Adrenal gland (tissue), 9 donors: ENCODE measurements at regions not wholly inside any gene's neighbourhood (a gene's known extent, or its start where the extent isn't known, plus 50 kb on each side); places are given as distances from the start of the nearest gene placed in this dataset.

Experiments
- DNase-seq, 7 donors: peaks; one replicate each; pipeline ENCODE4 v3.0.0-alpha.2; 2019 to 2020
- H3K27ac ChIP-seq, 5 donors: fragments of 200-600 bp; sonication (generic) in 4 of 5; 1 replicate in 3 of 5; 2 replicates in 2 of 5; pipeline versions ENCODE4 v1.5.1 to v1.8.0; 2016 to 2020; ENCODE audit warnings: mild to moderate bottlenecking in 1 of 5
- H3K27me3 ChIP-seq: fragments of 200-600 bp; 2 replicates; pipeline ENCODE4 v1.8.0; 2021
- H3K36me3 ChIP-seq, 2 donors: fragments of 200-600 bp; replicated peaks in 1 of 2; 1 replicate in 1 of 2; 2 replicates in 1 of 2; pipeline versions ENCODE4 v1.5.1 to v1.8.0; 2018 to 2022
- H3K4me1 ChIP-seq, 2 donors: fragments of 200-600 bp; replicated peaks in 1 of 2; 1 replicate in 1 of 2; 2 replicates in 1 of 2; pipeline versions ENCODE4 v1.5.1 to v1.8.0; 2018 to 2021
- H3K4me3 ChIP-seq, 4 donors: fragments of 200-600 bp; sonication (generic) in 3 of 4; one replicate each; pipeline ENCODE4 v1.5.1; 2016 to 2018
- H3K9me3 ChIP-seq, 3 donors: fragments of 200-600 bp; sonication (generic) in 1 of 3; replicated peaks in 1 of 3; 1 replicate in 2 of 3; 2 replicates in 1 of 3; pipeline versions ENCODE4 v1.5.1 to v1.8.0; 2016 to 2021
- CTCF ChIP-seq, 6 experiments: fragments of 450-650 bp in 4 of 6; fragments of 200-600 bp in 2 of 6; sonication (generic) in 1 of 6; IDR thresholded peaks; 1 replicate in 5 of 6; 2 replicates in 1 of 6; pipeline versions ENCODE4 v1.5.1 to v1.8.0; 2016 to 2021; ENCODE audit warnings: antibody characterized with exemption in 6 of 6, mild to moderate bottlenecking in 2 of 6, moderate library complexity in 1 of 6
- POLR2A ChIP-seq, 2 donors: fragments of 450-650 bp; IDR thresholded peaks; one replicate each; pipeline ENCODE4 v1.6.1; 2017; ENCODE audit warnings: antibody characterized with exemption in 2 of 2, mild to moderate bottlenecking in 2 of 2, moderate library complexity in 1 of 2
- WGBS, 4 donors: extraction: QIAGEN DNeasy Blood & Tissue Kit in 2 of 4; methylation state at CpG; one replicate each; pipeline versions ENCODE4 v1.1.5 to v1.1.7; 2013 to 2017; 5-methylcytosine and 5-hydroxymethylcytosine counted together
- intact Hi-C, 2 donors: fragments of 100-400 bp; cut with DNase I; formaldehyde crosslinking; loops; one replicate each; pipeline versions ENCODE4 v1.14.1 to v1.15.0; 2022 to 2023
- donor health status: healthy with polysubstance abuse.
- donor health status: Bipolar disorder and iron deficiency.
- donor health status: DM: yes; HTN: yes; CAD: no.
- donor health status: DM: no; HTN: no; CAD: no.
- donor health status: DM: no; HTN: no; CAD: no.

GRCh38 chr20:47868236-47868635 lies 83.0 kb upstream of the SULF2 start:
- 78 to 84% (median 82%) methylated on average over 5 to 11 of the region's 11 CpGs for WGBS, 4 donors
- no peak for TF ChIP-seq CTCF (IDR thresholded peaks at IDR 0.05)
- TF ChIP-seq POLR2A (IDR thresholded peaks at IDR 0.05) = no peak
- Histone ChIP-seq H3K27ac (no peak overlapping the region), H3K4me3 (no peak overlapping the region), H3K36me3 (no peaks in the 10 kb centered on the region), H3K9me3 (no peaks in the 10 kb centered on the region), H3K27me3 (peaks cover 3% of the 10 kb centered on the region), H3K4me1 (no peaks in the 10 kb centered on the region)
- intact Hi-C loops = no loop called here
- DNase-seq = no peak

GRCh38 chr20:47867831-47868230 lies 82.5 kb upstream of the SULF2 start:
- H3K4me3 ChIP-seq = no peak overlapping the region
- TF ChIP-seq CTCF (IDR thresholded peaks at IDR 0.05) = no peak
- no peak for TF ChIP-seq POLR2A (IDR thresholded peaks at IDR 0.05)
- H3K36me3 ChIP-seq = no peaks in the 10 kb centered on the region
- no peaks in the 10 kb centered on the region for H3K9me3 ChIP-seq
- 80 to 88% (median 85%) methylated on average over 12 to 15 of the region's 15 CpGs for WGBS, 4 donors
- H3K4me1 ChIP-seq = no peaks in the 10 kb centered on the region
- peaks cover 3% of the 10 kb centered on the region for H3K27me3 ChIP-seq
- intact Hi-C loops = no loop called here
- DNase-seq = no peak
- no peak overlapping the region for H3K27ac ChIP-seq

- no peak for TF ChIP-seq CTCF (IDR thresholded peaks at IDR 0.05)
- TF ChIP-seq POLR2A (IDR thresholded peaks at IDR 0.05) = no peak
- Histone ChIP-seq H3K9me3 (no peaks in the 10 kb centered on the region), H3K27ac (no peak overlapping the region), H3K4me1 (no peaks in the 10 kb centered on the region), H3K4me3 (no peak overlapping the region), H3K27me3 (peaks cover 3% of the 10 kb centered on the region), H3K36me3 (no peaks in the 10 kb centered on the region)
- no peak for DNase-seq
- intact Hi-C loops = no loop called here
- 79 to 91% (median 85%) methylated on average over 10 of the region's 10 CpGs for WGBS, 4 donors
Measured at GRCh38 chr20:47866480-47866879, 81.2 kb upstream of the SULF2 start.

- WGBS, 4 donors = 75 to 79% (median 79%) methylated on average over 8 to 9 of the region's 9 CpGs
- no peak for TF ChIP-seq CTCF (IDR thresholded peaks at IDR 0.05)
- TF ChIP-seq POLR2A (IDR thresholded peaks at IDR 0.05) = no peak
- DNase-seq = no peak
- intact Hi-C loops = no loop called here
- no peak overlapping the region for H3K27ac ChIP-seq
- H3K9me3 ChIP-seq = no peaks in the 10 kb centered on the region
- H3K27me3 ChIP-seq = peaks cover 3% of the 10 kb centered on the region
- no peaks in the 10 kb centered on the region for H3K36me3 ChIP-seq
- H3K4me3 ChIP-seq = no peak overlapping the region
- no peaks in the 10 kb centered on the region for H3K4me1 ChIP-seq
Measured at GRCh38 chr20:47865912-47866311, 80.6 kb upstream of the SULF2 start.
